Vagina (tissue), 2 donors: ENCODE measurements at regions not wholly inside any gene's neighbourhood (a gene's known extent, or its start where the extent isn't known, plus 50 kb on each side); places are given as distances from the start of the nearest gene placed in this dataset.

Experiments used
- DNase-seq, 2 donors: peaks; one replicate each; pipeline ENCODE4 v3.0.0-alpha.2; 2017; ENCODE audit errors: extremely low spot score in 2 of 2
- H3K27ac ChIP-seq: fragments of 200-600 bp; sonication (generic); one replicate; pipeline ENCODE4 v1.5.1; 2019
- H3K27me3 ChIP-seq: fragments of 200-600 bp; sonication (generic); one replicate; pipeline ENCODE4 v1.5.1; 2019
- H3K36me3 ChIP-seq, 2 donors: fragments of 200-600 bp; sonication (generic); one replicate each; pipeline ENCODE4 v1.5.1; 2017 to 2019
- H3K4me1 ChIP-seq: fragments of 200-600 bp; sonication (generic); one replicate; pipeline ENCODE4 v1.5.1; 2019
- H3K4me3 ChIP-seq, 2 donors: fragments of 200-600 bp; sonication (generic); 1 replicate in 1 of 2; 2 replicates in 1 of 2; pipeline ENCODE4 v1.5.1; 2016 to 2019
- H3K9me3 ChIP-seq: fragments of 200-600 bp; sonication (generic); one replicate; pipeline ENCODE4 v1.5.1; 2019
- POLR2A ChIP-seq, 2 donors: fragments of 450-650 bp; IDR thresholded peaks; one replicate each; pipeline ENCODE4 v1.6.1; 2017; ENCODE audit warnings: antibody characterized with exemption in 2 of 2, mild to moderate bottlenecking in 2 of 2, moderate library complexity in 2 of 2
- POLR2AphosphoS5 ChIP-seq, 2 donors: sonication (generic); formaldehyde crosslinking; IDR thresholded peaks; one replicate each; pipeline ENCODE4 v1.9.0; 2017; ENCODE audit warnings: antibody characterized with exemption in 2 of 2, mild to moderate bottlenecking in 2 of 2, low read depth in 1 of 2; ENCODE audit not compliant: insufficient read depth in 1 of 2
- intact Hi-C: fragments of 100-400 bp; cut with DNase I; formaldehyde crosslinking; loops from one replicate; pipeline ENCODE4 v1.15.1; 2023
- TF ChIP-seq, protein P1 (sequence below), 3 experiments: fragments of 450-650 bp in 2 of 3; fragments of 200-600 bp in 1 of 3; sonication (generic) in 1 of 3; IDR thresholded peaks; one replicate each; pipeline ENCODE4 v1.5.1; 2017 to 2019; ENCODE audit warnings: antibody characterized with exemption in 3 of 3, mild to moderate bottlenecking in 2 of 3, moderate library complexity in 2 of 3

DNA sequence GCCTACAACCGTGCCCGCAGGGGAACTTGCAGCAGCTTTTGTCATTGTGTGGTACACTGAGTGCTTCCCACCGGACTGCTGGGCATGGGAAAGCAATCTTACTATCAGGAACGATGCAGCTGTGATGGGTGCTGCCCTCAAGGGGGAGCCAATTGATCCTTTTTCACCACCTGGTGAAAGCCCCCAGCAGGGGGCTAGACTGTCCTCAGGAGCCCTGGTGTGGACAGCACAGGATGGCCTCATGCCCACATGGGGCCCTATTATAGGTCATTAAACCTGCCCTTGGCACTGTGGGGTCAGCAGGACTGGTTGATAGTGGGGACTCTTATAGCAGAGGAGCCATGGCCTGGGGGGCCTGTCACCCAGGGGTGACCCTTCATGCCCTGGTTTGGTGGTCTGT, 172.2 kb downstream of the GLI2 start:
- no peak for DNase-seq
- TF ChIP-seq POLR2AphosphoS5 (IDR thresholded peaks at IDR 0.05; ENCODE audit: insufficient read depth in 1 of 2, low read depth in 1 of 2) (no peak), POLR2A (IDR thresholded peaks at IDR 0.05) (no peak)
- TF ChIP-seq, protein P1, sequence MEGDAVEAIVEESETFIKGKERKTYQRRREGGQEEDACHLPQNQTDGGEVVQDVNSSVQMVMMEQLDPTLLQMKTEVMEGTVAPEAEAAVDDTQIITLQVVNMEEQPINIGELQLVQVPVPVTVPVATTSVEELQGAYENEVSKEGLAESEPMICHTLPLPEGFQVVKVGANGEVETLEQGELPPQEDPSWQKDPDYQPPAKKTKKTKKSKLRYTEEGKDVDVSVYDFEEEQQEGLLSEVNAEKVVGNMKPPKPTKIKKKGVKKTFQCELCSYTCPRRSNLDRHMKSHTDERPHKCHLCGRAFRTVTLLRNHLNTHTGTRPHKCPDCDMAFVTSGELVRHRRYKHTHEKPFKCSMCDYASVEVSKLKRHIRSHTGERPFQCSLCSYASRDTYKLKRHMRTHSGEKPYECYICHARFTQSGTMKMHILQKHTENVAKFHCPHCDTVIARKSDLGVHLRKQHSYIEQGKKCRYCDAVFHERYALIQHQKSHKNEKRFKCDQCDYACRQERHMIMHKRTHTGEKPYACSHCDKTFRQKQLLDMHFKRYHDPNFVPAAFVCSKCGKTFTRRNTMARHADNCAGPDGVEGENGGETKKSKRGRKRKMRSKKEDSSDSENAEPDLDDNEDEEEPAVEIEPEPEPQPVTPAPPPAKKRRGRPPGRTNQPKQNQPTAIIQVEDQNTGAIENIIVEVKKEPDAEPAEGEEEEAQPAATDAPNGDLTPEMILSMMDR (IDR thresholded peaks at IDR 0.05) = no peak
- H3K27me3 ChIP-seq = no peaks in the 10 kb centered on the region
- H3K27ac ChIP-seq = no peak overlapping the region
- no peaks in the 10 kb centered on the region for H3K36me3 ChIP-seq
- no peak overlapping the region for H3K4me3 ChIP-seq
- H3K9me3 ChIP-seq = no peaks in the 10 kb centered on the region
- H3K4me1 ChIP-seq = peaks cover 38% of the 10 kb centered on the region
- intact Hi-C loops = loop anchor here (2.0 kb wide), 1 partner anchor 39 kb away; no protein-coding TSS in a partner anchor

DNA sequence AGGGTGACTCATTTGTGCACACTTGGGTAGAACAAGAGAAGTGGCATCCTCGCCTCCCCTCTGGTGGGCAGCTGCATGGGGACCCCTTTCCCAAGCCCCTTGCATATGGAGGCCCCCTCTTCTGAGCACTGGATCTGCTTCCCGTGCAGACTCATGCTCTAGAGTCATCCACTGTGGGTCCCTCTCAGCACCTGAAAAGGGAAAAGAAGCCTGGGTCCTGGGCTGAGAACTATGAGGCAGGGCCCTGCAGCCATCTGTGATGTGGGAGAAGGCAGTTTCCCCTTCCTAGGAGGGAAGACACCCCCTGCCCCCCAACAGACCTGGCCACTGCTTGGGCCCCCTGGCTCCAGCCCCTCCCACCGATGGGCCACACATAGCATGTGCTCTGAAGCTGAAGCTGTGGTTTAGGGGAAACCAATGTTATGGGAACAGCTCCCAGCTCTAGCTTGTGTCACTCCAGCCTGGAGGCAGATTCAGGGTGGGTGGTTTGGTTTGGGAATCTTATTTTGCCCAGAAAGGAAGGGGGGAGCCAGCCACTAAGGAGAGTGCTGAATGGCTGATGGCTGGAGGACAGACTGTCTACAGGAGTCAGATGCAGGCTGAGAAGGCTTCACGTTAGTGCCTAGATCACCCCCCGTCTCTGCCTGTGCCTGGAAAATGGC, 172.8 kb downstream of the GLI2 start:
- no peaks in the 10 kb centered on the region for H3K27me3 ChIP-seq
- H3K4me3 ChIP-seq = no peak overlapping the region
- H3K9me3 ChIP-seq = no peaks in the 10 kb centered on the region
- no peaks in the 10 kb centered on the region for H3K36me3 ChIP-seq
- intact Hi-C loops = no loop called here
- TF ChIP-seq, protein P1 (IDR thresholded peaks at IDR 0.05) = no peak
- TF ChIP-seq POLR2AphosphoS5 (IDR thresholded peaks at IDR 0.05; ENCODE audit: insufficient read depth in 1 of 2, low read depth in 1 of 2) (no peak), POLR2A (IDR thresholded peaks at IDR 0.05) (no peak)
- H3K27ac ChIP-seq = no peak overlapping the region
- DNase-seq = no peak
- peaks cover 44% of the 10 kb centered on the region for H3K4me1 ChIP-seq

DNA sequence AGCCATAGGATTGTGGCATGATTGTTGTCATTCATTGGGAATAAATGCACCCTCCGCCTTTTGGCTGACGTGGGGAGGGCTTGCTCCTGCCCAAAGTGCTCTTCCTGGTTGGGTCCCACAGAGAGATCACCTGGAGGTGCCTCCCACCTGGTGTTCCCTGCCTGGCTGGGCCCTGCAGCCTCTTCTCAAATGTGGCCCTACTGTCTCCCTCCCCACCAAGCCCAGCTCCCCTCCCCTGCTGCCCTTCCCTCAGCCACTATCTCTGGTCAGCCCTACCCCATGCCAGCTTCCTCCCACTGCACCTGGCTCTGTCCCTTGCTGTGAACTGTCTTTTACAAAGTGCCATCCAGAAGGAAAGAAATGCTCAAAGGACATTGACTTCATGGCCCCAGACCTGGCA, 173.4 kb downstream of the GLI2 start:
- no peaks in the 10 kb centered on the region for H3K36me3 ChIP-seq
- H3K27ac ChIP-seq = no peak overlapping the region
- no peak for TF ChIP-seq POLR2A (IDR thresholded peaks at IDR 0.05)
- no peak for TF ChIP-seq POLR2AphosphoS5 (IDR thresholded peaks at IDR 0.05; ENCODE audit: insufficient read depth in 1 of 2, low read depth in 1 of 2)
- TF ChIP-seq, protein P1 (IDR thresholded peaks at IDR 0.05) = no peak
- DNase-seq = no peak
- intact Hi-C loops = no loop called here
- no peak overlapping the region for H3K4me3 ChIP-seq
- H3K9me3 ChIP-seq = no peaks in the 10 kb centered on the region
- peaks cover 50% of the 10 kb centered on the region for H3K4me1 ChIP-seq
- no peaks in the 10 kb centered on the region for H3K27me3 ChIP-seq

DNA sequence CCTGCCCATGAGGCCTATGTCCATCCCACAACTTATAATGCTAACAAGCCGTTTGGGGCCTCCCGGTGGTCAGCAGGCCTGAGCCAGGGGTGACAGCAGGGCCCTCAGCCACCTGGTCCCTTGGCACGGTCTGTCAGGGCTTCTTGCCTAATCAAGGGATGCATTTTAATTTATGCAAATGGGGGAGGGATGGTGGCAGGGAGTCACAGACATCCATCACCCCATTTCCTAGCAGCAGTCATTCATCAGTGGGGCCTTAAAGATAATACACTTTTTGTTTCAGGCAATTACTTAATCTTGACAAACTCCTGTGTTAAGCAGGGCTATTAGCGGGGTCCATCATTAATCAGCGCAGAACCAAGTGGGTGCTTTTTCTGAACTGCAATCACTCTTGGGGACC, 174.5 kb downstream of the GLI2 start:
- peaks cover 50% of the 10 kb centered on the region for H3K4me1 ChIP-seq
- no peaks in the 10 kb centered on the region for H3K27me3 ChIP-seq
- TF ChIP-seq POLR2A (IDR thresholded peaks at IDR 0.05) (no peak), POLR2AphosphoS5 (IDR thresholded peaks at IDR 0.05; ENCODE audit: insufficient read depth in 1 of 2, low read depth in 1 of 2) (no peak)
- TF ChIP-seq, protein P1 (IDR thresholded peaks at IDR 0.05) = no peak
- H3K4me3 ChIP-seq = no peak overlapping the region
- no peaks in the 10 kb centered on the region for H3K9me3 ChIP-seq
- no peak for DNase-seq
- H3K36me3 ChIP-seq = no peaks in the 10 kb centered on the region
- intact Hi-C loops = no loop called here
- peak overlapping the region; percentile 88 for H3K27ac ChIP-seq
